ENCODE measurements at regions not wholly inside any gene's neighbourhood (a gene's known extent, or its start where the extent isn't known, plus 50 kb on each side); places are given as distances from the start of the nearest gene placed in this dataset.

DNA sequence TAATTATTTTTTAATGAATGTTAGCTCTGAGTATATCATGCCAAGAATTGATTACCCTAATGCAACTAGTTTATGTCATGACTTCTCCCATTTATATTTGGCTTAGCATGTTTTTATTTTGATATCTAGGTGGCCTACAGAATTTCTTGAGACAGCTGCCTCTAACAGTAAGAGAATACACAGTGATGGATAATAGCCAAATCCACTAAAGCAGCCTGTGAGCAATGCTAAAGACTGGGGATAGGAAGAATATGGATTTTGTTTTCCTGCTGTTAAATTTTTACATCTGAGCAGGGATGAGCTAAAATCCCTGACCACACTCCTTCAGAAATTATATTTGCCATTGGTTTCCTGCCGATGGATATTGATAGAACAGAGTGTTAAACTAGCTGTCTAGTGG is 149.3 kb upstream of the TGFBR2 start:
- no peak for DNase-seq
- Mint-ChIP-seq H3K27me3 (ENCODE audit: low read depth in 3 of 3) (peaks cover 0 to 2% (median 0%) of the 10 kb centered on the region in 3 donors), H3K9me3 (peaks cover 0 to 8% (median 2%) of the 10 kb centered on the region in 7 donors), H3K36me3 (peaks cover 0 to 2% of the 10 kb centered on the region in 2 donors), H3K4me3 (no peak overlapping the region), H3K4me1 (peaks cover 9% of the 10 kb centered on the region), H3K27ac (no peak overlapping the region)
- H3K36me3 ChIP-seq (replicated peaks in 1 of 2; ENCODE audit: control insufficient read depth in 1 of 2, insufficient read depth in 2 of 2, low read length in 2 of 2), result no peaks in the 10 kb centered on the region
- H3K9me3 ChIP-seq (replicated peaks in 1 of 2; ENCODE audit: control insufficient read depth in 1 of 2, insufficient read depth in 1 of 2, low read length in 2 of 2), result peaks cover 0 to 3% of the 10 kb centered on the region in 2 donors
- no peak overlapping the region for H3K9ac ChIP-seq (ENCODE audit: insufficient read depth, low read length, poor library complexity, severe bottlenecking)
- H4K20me1 ChIP-seq (ENCODE audit: insufficient read depth, low read length), result no peaks in the 10 kb centered on the region
- no peaks in the 10 kb centered on the region for H3K4me1 ChIP-seq (ENCODE audit: control insufficient read depth in 1 of 2, insufficient read depth in 2 of 2, low read length in 2 of 2)
- TF ChIP-seq, protein P1, sequence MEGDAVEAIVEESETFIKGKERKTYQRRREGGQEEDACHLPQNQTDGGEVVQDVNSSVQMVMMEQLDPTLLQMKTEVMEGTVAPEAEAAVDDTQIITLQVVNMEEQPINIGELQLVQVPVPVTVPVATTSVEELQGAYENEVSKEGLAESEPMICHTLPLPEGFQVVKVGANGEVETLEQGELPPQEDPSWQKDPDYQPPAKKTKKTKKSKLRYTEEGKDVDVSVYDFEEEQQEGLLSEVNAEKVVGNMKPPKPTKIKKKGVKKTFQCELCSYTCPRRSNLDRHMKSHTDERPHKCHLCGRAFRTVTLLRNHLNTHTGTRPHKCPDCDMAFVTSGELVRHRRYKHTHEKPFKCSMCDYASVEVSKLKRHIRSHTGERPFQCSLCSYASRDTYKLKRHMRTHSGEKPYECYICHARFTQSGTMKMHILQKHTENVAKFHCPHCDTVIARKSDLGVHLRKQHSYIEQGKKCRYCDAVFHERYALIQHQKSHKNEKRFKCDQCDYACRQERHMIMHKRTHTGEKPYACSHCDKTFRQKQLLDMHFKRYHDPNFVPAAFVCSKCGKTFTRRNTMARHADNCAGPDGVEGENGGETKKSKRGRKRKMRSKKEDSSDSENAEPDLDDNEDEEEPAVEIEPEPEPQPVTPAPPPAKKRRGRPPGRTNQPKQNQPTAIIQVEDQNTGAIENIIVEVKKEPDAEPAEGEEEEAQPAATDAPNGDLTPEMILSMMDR (IDR thresholded peaks at IDR 0.05), result no peak
- intact Hi-C loops (cut with micrococcal nuclease), result no loop called here
- H2AFZ ChIP-seq (ENCODE audit: insufficient read depth, low read depth, low read length, poor library complexity, severe bottlenecking), result no peak overlapping the region
- no peak overlapping the region for H3K4me2 ChIP-seq (replicated peaks; ENCODE audit: extremely low read depth, low read length, poor library complexity, severe bottlenecking)
- no peak overlapping the region for H3K4me3 ChIP-seq (replicated peaks in 1 of 3; ENCODE audit: low read depth in 2 of 3, low read length in 3 of 3)
- no CpG with 5 or more reads among the region's 1 CpG for WGBS (ENCODE audit: insufficient coverage)
- H3K27me3 ChIP-seq (ENCODE audit: control insufficient read depth in 2 of 2, insufficient read depth in 2 of 2, low read length in 2 of 2), result no peaks in the 10 kb centered on the region
- no peaks in the 10 kb centered on the region for H3K79me2 ChIP-seq (ENCODE audit: insufficient read depth, low read length)
- H3K27ac ChIP-seq (ENCODE audit: low read depth in 1 of 2, low read length in 2 of 2), result no peak overlapping the region

DNA sequence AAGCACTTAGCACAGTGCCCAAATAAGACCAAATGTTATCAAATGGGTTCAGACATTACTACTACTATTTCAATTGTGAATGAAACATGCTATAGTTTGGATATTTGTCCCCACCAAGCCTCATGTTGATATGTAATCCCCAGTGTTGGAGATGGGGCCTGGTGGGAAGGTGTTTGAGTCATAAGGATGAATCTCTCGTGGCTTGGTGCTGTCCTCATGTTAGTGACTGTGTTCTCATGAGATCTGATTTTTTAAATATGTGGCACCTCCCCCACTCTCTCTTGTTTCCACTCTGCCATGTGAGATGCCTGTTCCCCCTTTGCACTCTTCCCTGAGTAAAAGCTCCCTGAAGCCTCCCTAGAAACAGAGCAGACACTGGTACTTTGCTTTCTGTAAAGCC is 148.7 kb upstream of the TGFBR2 start:
- H3K27me3 Mint-ChIP-seq (ENCODE audit: low read depth in 3 of 3), result peaks cover 0 to 2% (median 0%) of the 10 kb centered on the region in 3 donors
- Histone ChIP-seq H3K4me2 (replicated peaks; ENCODE audit: extremely low read depth, low read length, poor library complexity, severe bottlenecking) (no peak overlapping the region), H3K9ac (ENCODE audit: insufficient read depth, low read length, poor library complexity, severe bottlenecking) (no peak overlapping the region), H3K4me1 (ENCODE audit: control insufficient read depth in 1 of 2, insufficient read depth in 2 of 2, low read length in 2 of 2) (no peaks in the 10 kb centered on the region), H3K79me2 (ENCODE audit: insufficient read depth, low read length) (no peaks in the 10 kb centered on the region), H3K27me3 (ENCODE audit: control insufficient read depth in 2 of 2, insufficient read depth in 2 of 2, low read length in 2 of 2) (no peaks in the 10 kb centered on the region), H3K27ac (ENCODE audit: low read depth in 1 of 2, low read length in 2 of 2) (no peak overlapping the region), H3K9me3 (replicated peaks in 1 of 2; ENCODE audit: control insufficient read depth in 1 of 2, insufficient read depth in 1 of 2, low read length in 2 of 2) (peaks cover 0 to 3% of the 10 kb centered on the region in 2 donors), H3K4me3 (replicated peaks in 1 of 3; ENCODE audit: low read depth in 2 of 3, low read length in 3 of 3) (no peak overlapping the region), H4K20me1 (ENCODE audit: insufficient read depth, low read length) (no peaks in the 10 kb centered on the region), H2AFZ (ENCODE audit: insufficient read depth, low read depth, low read length, poor library complexity, severe bottlenecking) (no peak overlapping the region), H3K36me3 (replicated peaks in 1 of 2; ENCODE audit: control insufficient read depth in 1 of 2, insufficient read depth in 2 of 2, low read length in 2 of 2) (no peaks in the 10 kb centered on the region)
- H3K4me3 Mint-ChIP-seq, result no peak overlapping the region
- DNase-seq, result peak in 1 of 3 donors; percentile 4
- H3K9me3 Mint-ChIP-seq, result peaks cover 0 to 8% (median 2%) of the 10 kb centered on the region in 7 donors
- intact Hi-C loops (cut with micrococcal nuclease), result no loop called here
- H3K36me3 Mint-ChIP-seq, result peaks cover 0 to 2% of the 10 kb centered on the region in 2 donors
- peaks cover 9% of the 10 kb centered on the region for H3K4me1 Mint-ChIP-seq
- TF ChIP-seq, protein P1 (IDR thresholded peaks at IDR 0.05), result no peak
- peak overlapping the region in 1 of 7 donors; percentile 52 for H3K27ac Mint-ChIP-seq
- WGBS (ENCODE audit: insufficient coverage), result no CpG with 5 or more reads among the region's 1 CpG

All from CD14-positive monocyte (primary cell).